Fibroblast of skin of right biceps (primary cell): ENCODE measurements at regions not wholly inside any gene's neighbourhood (a gene's known extent, or its start where the extent isn't known, plus 50 kb on each side); places are given as distances from the start of the nearest gene placed in this dataset.

Experiments used
- DNase-seq: peaks from one replicate; pipeline ENCODE4 v3.0.0-alpha.2; 2013

GRCh38 chr10:130435961-130436360, 299.8 kb downstream of the GLRX3 start:
- DNase-seq, result no peak

GRCh38 chr10:130438861-130439260, 302.7 kb downstream of the GLRX3 start:
- no peak for DNase-seq

- no peak for DNase-seq
These were observed 303.6 kb downstream of the GLRX3 start for GRCh38 chr10:130439766-130440165.

- no peak for DNase-seq
These were observed 304.3 kb downstream of the GLRX3 start for GRCh38 chr10:130440494-130440893.

GRCh38 chr10:130440971-130441370, 304.8 kb downstream of the GLRX3 start:
- DNase-seq, result no peak

- DNase-seq, result no peak
These were observed 306.9 kb downstream of the GLRX3 start for GRCh38 chr10:130443066-130443465.

- no peak for DNase-seq
These were observed 317.0 kb downstream of the GLRX3 start for GRCh38 chr10:130453036-130453720.

GRCh38 chr10:130453721-130454542, 317.7 kb downstream of the GLRX3 start:
- no peak for DNase-seq

- DNase-seq, result no peak
These were observed 318.4 kb downstream of the GLRX3 start for GRCh38 chr10:130454543-130455000.

GRCh38 chr10:130455111-130455695, 319.0 kb downstream of the GLRX3 start:
- DNase-seq, result no peak

- no peak for DNase-seq
These were observed 319.6 kb downstream of the GLRX3 start for GRCh38 chr10:130455791-130456190.

GRCh38 chr10:130456616-130457015, 320.4 kb downstream of the GLRX3 start:
- DNase-seq, result no peak

GRCh38 chr10:130458509-130458908, 322.3 kb downstream of the GLRX3 start:
- no peak for DNase-seq

- DNase-seq, result no peak
These were observed 322.8 kb downstream of the GLRX3 start for GRCh38 chr10:130459011-130459410.

GRCh38 chr10:130459851-130460490, 323.8 kb downstream of the GLRX3 start:
- DNase-seq, result no peak

- no peak for DNase-seq
These were observed 325.4 kb downstream of the GLRX3 start for GRCh38 chr10:130461631-130462030.

GRCh38 chr10:130463104-130463875, 327.1 kb downstream of the GLRX3 start:
- no peak for DNase-seq

- DNase-seq, result no peak
These were observed 327.7 kb downstream of the GLRX3 start for GRCh38 chr10:130463876-130464364.

- no peak for DNase-seq
These were observed 328.2 kb downstream of the GLRX3 start for GRCh38 chr10:130464426-130464825.

GRCh38 chr10:130466271-130466997, 330.2 kb downstream of the GLRX3 start:
- no peak for DNase-seq

- DNase-seq, result no peak
These were observed 334.1 kb downstream of the GLRX3 start for GRCh38 chr10:130470286-130470685.

GRCh38 chr10:130470973-130471372, 334.8 kb downstream of the GLRX3 start:
- DNase-seq, result no peak
